GM12878 (cell line): ENCODE measurements at regions not wholly inside any gene's neighbourhood (a gene's known extent, or its start where the extent isn't known, plus 50 kb on each side); places are given as distances from the start of the nearest gene placed in this dataset.
A peak's percentile ranks its signal among the peaks of the same experiment; 100 is the strongest.

Experiments used
- ATAC-seq: fragments of 200-7000 bp; cut with Tn5 transposase; 3 replicates; pipeline ENCODE4 v1.9.1; 2020; ENCODE audit warnings: mild to moderate bottlenecking, moderate library complexity
- BruUV-seq: library from RNA; stranded (reverse); fragments of 400-500 nt; replicated peaks from 2 replicates; lab custom pipeline; 2021; lab: Mats Ljungman, UMichigan
- CTCF ChIA-PET: fragments of 300-600 bp; sonication (Branson Sonifier 250); formaldehyde crosslinking; extraction: SDS; loops from one replicate; lab custom pipeline; 2021; ENCODE audit warnings: inconsistent platforms; lab: Yijun Ruan, JAX
- POLR2A ChIA-PET: fragments of 350-600 bp; formaldehyde crosslinking; extraction: SDS; loops from one replicate; lab custom pipeline; 2021; ENCODE audit warnings: inconsistent platforms; lab: Charles Lee
- RAD21 ChIA-PET: fragments of 300-600 bp; sonication (Branson Sonifier 250); formaldehyde crosslinking; loops from one replicate; lab custom pipeline; 2023; ENCODE audit warnings: antibody characterized with exemption; ENCODE audit not compliant: unreplicated experiment; lab: Charles Lee
- SMC1A ChIA-PET: fragments of 300-600 bp; sonication (Branson Sonifier 250); formaldehyde crosslinking; loops from one replicate; lab custom pipeline; 2023; ENCODE audit not compliant: unreplicated experiment, uncharacterized antibody; lab: Charles Lee
- DNase-seq: peaks from one replicate; pipeline ENCODE4 v3.0.0-alpha.2; 2011; ENCODE audit warnings: low read depth, low spot score
- FAIRE-seq: peaks from 3 replicates; lab custom pipeline; 2011; peaks lifted over from hg19 to GRCh38; lab: Jason Lieb, UNC
- H2AFZ ChIP-seq: 2 replicates; pipeline ENCODE4 v1.6.0; 2011; ENCODE audit warnings: low read depth, low read length, control low read depth; ENCODE audit not compliant: control insufficient read depth
- H3K27ac ChIP-seq: 2 replicates; pipeline ENCODE4 v1.5.1; 2011; ENCODE audit warnings: control low read depth; ENCODE audit not compliant: control insufficient read depth, insufficient read depth
- H3K27me3 ChIP-seq, 2 experiments: replicated peaks in 1 of 2; 2 replicates each; pipeline versions ENCODE4 v1.6.0 to v1.6.1; 2011; ENCODE audit warnings: low read length in 1 of 2; ENCODE audit not compliant: control insufficient read depth in 2 of 2, insufficient read depth in 2 of 2
- H3K36me3 ChIP-seq, 2 experiments: 2 replicates each; pipeline ENCODE4 v1.5.1; 2011; ENCODE audit warnings: low read length in 1 of 2; ENCODE audit not compliant: control insufficient read depth in 2 of 2, insufficient read depth in 2 of 2
- H3K4me1 ChIP-seq: 2 replicates; pipeline ENCODE4 v1.6.1; 2011; ENCODE audit warnings: mild to moderate bottlenecking, low read length, moderate library complexity, mixed read lengths; ENCODE audit not compliant: control insufficient read depth, insufficient read depth
- H3K4me2 ChIP-seq: 2 replicates; pipeline ENCODE4 v1.6.0; 2011; ENCODE audit warnings: control low read depth; ENCODE audit not compliant: control insufficient read depth, insufficient read depth
- H3K4me3 ChIP-seq: fragments of 200-600 bp; sonication (generic); 2 replicates; pipeline ENCODE4 v1.5.1; 2016
- H3K79me2 ChIP-seq: 2 replicates; pipeline ENCODE4 v1.6.0; 2011; ENCODE audit warnings: low read length; ENCODE audit not compliant: control insufficient read depth, insufficient read depth
- H3K9ac ChIP-seq: 2 replicates; pipeline ENCODE4 v1.8.0; 2011; ENCODE audit warnings: low read length, control low read depth, mixed read lengths; ENCODE audit not compliant: control insufficient read depth, insufficient read depth
- H3K9me3 ChIP-seq: replicated peaks from 3 replicates; pipeline ENCODE4 v1.5.1; 2011; ENCODE audit warnings: mild to moderate bottlenecking, low read length; ENCODE audit not compliant: control insufficient read depth, insufficient read depth
- H4K20me1 ChIP-seq: 2 replicates; pipeline ENCODE4 v1.6.0; 2011; ENCODE audit not compliant: control insufficient read depth, insufficient read depth
- IKZF1 ChIP-seq: fragments of 450-650 bp; conservative IDR thresholded peaks from 2 replicates; pipeline ENCODE4 v1.6.1; 2017; ENCODE audit warnings: antibody characterized with exemption, mild to moderate bottlenecking
- IKZF2 ChIP-seq, 2 experiments: fragments of 450-650 bp; IDR thresholded peaks; 2 replicates each; pipeline ENCODE4 v1.6.1; 2017; ENCODE audit warnings: mild to moderate bottlenecking in 2 of 2, moderate library complexity in 2 of 2
- MAX ChIP-seq: IDR thresholded peaks from 2 replicates; pipeline ENCODE4 v1.6.1; 2012; ENCODE audit warnings: low read depth, low read length, improper control_type of control experiment
- NFIC ChIP-seq: IDR thresholded peaks from 2 replicates; pipeline ENCODE4 v1.6.1; 2012; ENCODE audit warnings: low read depth, mild to moderate bottlenecking, inconsistent platforms, low read length, moderate library complexity
- PRDM15 ChIP-seq: fragments of 450-650 bp; formaldehyde crosslinking; IDR thresholded peaks from 2 replicates; pipeline ENCODE4 v1.4.0; 2020; ENCODE audit warnings: mild to moderate bottlenecking, moderate library complexity
- RUNX3 ChIP-seq: IDR thresholded peaks from 2 replicates; pipeline ENCODE4 v1.6.1; 2012; ENCODE audit warnings: low read length, inconsistent platforms
- SPI1 ChIP-seq: IDR thresholded peaks from 2 replicates; pipeline ENCODE4 v1.6.1; 2011; ENCODE audit warnings: low read depth, mild to moderate bottlenecking, low read length, moderate library complexity, borderline replicate concordance; ENCODE audit not compliant: insufficient read depth
- ZSCAN29 ChIP-seq: fragments of 450-650 bp; IDR thresholded peaks from 2 replicates; pipeline ENCODE4 v1.6.1; 2017; ENCODE audit warnings: mild to moderate bottlenecking, moderate library complexity
- WGBS: methylation state at CpG from one replicate; pipeline ENCODE4 v1.1.6; 2016; ENCODE audit warnings: low lambda C conversion rate; ENCODE audit not compliant: insufficient replicate concordance, insufficient coverage; ENCODE audit errors: missing lambda C conversion rate; 5-methylcytosine and 5-hydroxymethylcytosine counted together
- in situ Hi-C: fragments of 300-500 bp; cut with MboI; formaldehyde crosslinking; loops from 9 replicates; pipeline ENCODE4 v1.14.3; 2018; ENCODE audit warnings: mixed read lengths
- intact Hi-C: fragments of 100-400 bp; cut with micrococcal nuclease; formaldehyde crosslinking; loops from one replicate; pipeline ENCODE4 v1.14.2; 2022; ENCODE audit not compliant: unreplicated experiment
- TF ChIP-seq, protein P1 (sequence below): IDR thresholded peaks from 2 replicates; pipeline ENCODE4 v1.6.1; 2011; ENCODE audit warnings: low read depth, mild to moderate bottlenecking, low read length, moderate library complexity, borderline replicate concordance; ENCODE audit errors: extremely low read depth

GRCh38 chr4:10803713-10804343 is 119.3 kb upstream of the CLNK start:
- intact Hi-C loops (loop anchor here (10.0 kb wide), 1 partner anchor 179 kb away; no protein-coding TSS in a partner anchor), in situ Hi-C loops (no loop called here)
- Histone ChIP-seq H3K27me3 (no peaks in the 10 kb centered on the region), H3K4me3 (no peak overlapping the region), H3K9ac (no peak overlapping the region), H3K4me1 (peaks cover 4% of the 10 kb centered on the region), H3K9me3 (peaks cover 10% of the 10 kb centered on the region), H2AFZ (peak overlapping the region; percentile 46; the same call in 1 of the 2 replicates), H3K4me2 (no peak overlapping the region), H3K36me3 (no peaks in the 10 kb centered on the region), H3K79me2 (no peaks in the 10 kb centered on the region), H3K27ac (no peak overlapping the region)
- ChIA-PET CTCF (interaction anchor here (1.9 kb wide), 1 partner anchor 8 kb away, joined by 4 read pairs; no protein-coding TSS in a partner anchor), POLR2A (no interaction called here), RAD21 (interaction anchor here (0.8 kb wide), 1 partner anchor 57 kb away, joined by 3 read pairs; no protein-coding TSS in a partner anchor), SMC1A (interaction anchor here (0.7 to 1.4 kb wide), 4 partner anchors 15 to 186 kb away, joined by 3 to 4 read pairs (median 4); no protein-coding TSS in a partner anchor)
- BruUV-seq = no TSS peak
- 40% methylated on average over 4 of the region's 4 CpGs for WGBS
- no peak for DNase-seq
- TF ChIP-seq SPI1 (peak; percentile 63; the same call in 1 of the 2 replicates), PRDM15 (CRISPR knock-in tag) (no peak), RUNX3 (0 out of 2 replicates have a peak, but pooled peaks have one; percentile 5), NFIC (no peak), IKZF1 (0 out of 2 replicates have a peak, but pooled peaks have one; percentile 19), IKZF2 (IDR thresholded peaks at IDR 0.05) (0 out of 4 replicates have a peak, but pooled peaks of 1 of the 2 experiments have one; percentile 15), MAX (no peak), ZSCAN29 (no peak)
- TF ChIP-seq, protein P1, sequence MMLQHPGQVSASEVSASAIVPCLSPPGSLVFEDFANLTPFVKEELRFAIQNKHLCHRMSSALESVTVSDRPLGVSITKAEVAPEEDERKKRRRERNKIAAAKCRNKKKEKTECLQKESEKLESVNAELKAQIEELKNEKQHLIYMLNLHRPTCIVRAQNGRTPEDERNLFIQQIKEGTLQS = no peak
- TF ChIP-seq, all 136 proteins: peak for 4
- H4K20me1 ChIP-seq = no peaks in the 10 kb centered on the region
- peak; percentile 60 for ATAC-seq
- FAIRE-seq = no peak
